K562 (cell line): ENCODE measurements at regions not wholly inside any gene's neighbourhood (a gene's known extent, or its start where the extent isn't known, plus 50 kb on each side); places are given as distances from the start of the nearest gene placed in this dataset.

Source experiments
- ATAC-seq: fragments of 200-7000 bp; cut with Tn5 transposase; 3 replicates; pipeline ENCODE4 v1.9.1; 2020; ENCODE audit warnings: moderate library complexity
- BruUV-seq: library from RNA; stranded (reverse); fragments of 400-500 nt; replicated peaks from 2 replicates; lab custom pipeline; 2021; lab: Mats Ljungman, UMichigan
- CTCF ChIA-PET: fragments of 300-600 bp; formaldehyde crosslinking; extraction: SDS; loops from one replicate; lab custom pipeline; 2021; ENCODE audit warnings: low intra/inter-chr PET ratio; lab: Yijun Ruan, JAX
- POLR2A ChIA-PET: fragments of 300-600, 350-650 bp; sonication (Branson Sonifier 250); formaldehyde crosslinking; extraction: SDS; loops from one replicate; lab custom pipeline; 2021; ENCODE audit warnings: antibody characterized with exemption, inconsistent platforms; lab: Yijun Ruan, JAX
- DNase-seq, 4 experiments: peaks; one replicate each; pipeline versions ENCODE4 v3.0.0 to v3.0.0-alpha.2; 2011 to 2018; ENCODE audit warnings: low spot score in 3 of 4, mixed read lengths in 3 of 4; ENCODE audit errors: extremely low read depth in 1 of 4
- FAIRE-seq: peaks from 2 replicates; lab custom pipeline; 2011; peaks lifted over from hg19 to GRCh38; lab: Jason Lieb, UNC
- H2AFZ ChIP-seq: 2 replicates; pipeline ENCODE4 v1.6.0; 2011; ENCODE audit warnings: low read depth, low read length, control low read depth, inconsistent platforms
- H3K27ac ChIP-seq: fragments of 200-600 bp; 3 replicates; pipeline ENCODE4 v1.8.0; 2011; ENCODE audit warnings: low read depth, mild to moderate bottlenecking, control low read depth, inconsistent platforms, low read length, moderate library complexity, mixed read lengths; ENCODE audit errors: extremely low read depth
- H3K27me3 ChIP-seq, 2 experiments: fragments of 300-600 bp in 1 of 2; 2 replicates in 1 of 2; 3 replicates in 1 of 2; pipeline versions ENCODE4 v1.6.0 to v1.8.0; 2011; ENCODE audit warnings: inconsistent platforms in 2 of 2, low read length in 2 of 2, mild to moderate bottlenecking in 1 of 2, mixed read lengths in 1 of 2, moderate library complexity in 1 of 2; ENCODE audit not compliant: control insufficient read depth in 2 of 2, insufficient read depth in 2 of 2
- H3K36me3 ChIP-seq: fragments of 300-600 bp; 3 replicates; pipeline ENCODE4 v1.8.0; 2011; ENCODE audit warnings: mild to moderate bottlenecking, low read length, inconsistent platforms; ENCODE audit not compliant: control insufficient read depth, insufficient read depth
- H3K4me1 ChIP-seq, 2 experiments: fragments of 200-600 bp in 1 of 2; replicated peaks in 1 of 2; 2 replicates in 1 of 2; 3 replicates in 1 of 2; pipeline versions ENCODE4 v1.5.1 to v1.8.0; 2011; ENCODE audit warnings: inconsistent platforms in 2 of 2, low read length in 2 of 2, mild to moderate bottlenecking in 1 of 2, mixed read lengths in 1 of 2, moderate library complexity in 1 of 2; ENCODE audit not compliant: control insufficient read depth in 2 of 2, insufficient read depth in 2 of 2
- H3K4me2 ChIP-seq: 2 replicates; pipeline ENCODE4 v1.6.1; 2011; ENCODE audit warnings: low read length, control low read depth, inconsistent platforms, mixed read lengths; ENCODE audit not compliant: insufficient read depth
- H3K4me3 ChIP-seq: fragments of 200-600 bp; sonication (generic), shearing (Covaris generic); 2 replicates; pipeline ENCODE4 v1.5.1; 2016; ENCODE audit warnings: control low read depth, inconsistent platforms
- H3K79me2 ChIP-seq: fragments of 200-600 bp; 3 replicates; pipeline ENCODE4 v1.8.0; 2011; ENCODE audit warnings: low read length, inconsistent platforms; ENCODE audit not compliant: control insufficient read depth, insufficient read depth
- H3K9ac ChIP-seq, 2 experiments: 2 replicates each; pipeline versions ENCODE4 v1.6.0 to v1.6.1; 2011; ENCODE audit warnings: low read depth in 2 of 2, low read length in 2 of 2, control low read depth in 1 of 2, inconsistent platforms in 1 of 2, mild to moderate bottlenecking in 1 of 2, mixed read lengths in 1 of 2; ENCODE audit not compliant: insufficient read depth in 1 of 2
- H3K9me1 ChIP-seq: one replicate; pipeline ENCODE4 v1.6.0; 2011; ENCODE audit warnings: inconsistent platforms, mild to moderate bottlenecking, low read length, moderate library complexity; ENCODE audit not compliant: control insufficient read depth, insufficient read depth
- H3K9me3 ChIP-seq: replicated peaks from 2 replicates; pipeline ENCODE4 v1.5.1; 2011; ENCODE audit warnings: low read depth, low read length, inconsistent platforms; ENCODE audit not compliant: control insufficient read depth, insufficient read depth
- H4K20me1 ChIP-seq: replicated peaks from 2 replicates; pipeline ENCODE4 v1.6.1; 2011; ENCODE audit warnings: low read length, inconsistent platforms, mixed read lengths; ENCODE audit not compliant: control insufficient read depth, insufficient read depth
- CREB1 ChIP-seq, 2 experiments: sonication (generic) in 1 of 2; formaldehyde crosslinking in 1 of 2; IDR thresholded peaks; 2 replicates each; pipeline versions ENCODE4 v1.6.1 to v1.8.0; 2012 to 2022; ENCODE audit warnings: inconsistent platforms in 1 of 2, mild to moderate bottlenecking in 1 of 2, missing genetic modification reagents in 1 of 2, moderate library complexity in 1 of 2
- HNRNPH1 ChIP-seq: fragments of 200-400 bp; formaldehyde crosslinking; optimal IDR thresholded peaks from 2 replicates; pipeline ENCODE3; 2017; ENCODE audit warnings: low read depth, mild to moderate bottlenecking, low read length, moderate library complexity
- IRF2 ChIP-seq: sonication (generic); formaldehyde crosslinking; IDR thresholded peaks from 2 replicates; pipeline ENCODE4 v1.8.1; 2022; ENCODE audit warnings: mild to moderate bottlenecking, missing genetic modification reagents
- KDM2B ChIP-seq: fragments of 250-450 bp; sonication (Bioruptor Pico); IDR thresholded peaks from 2 replicates; pipeline ENCODE4 v1.8.0; 2021; ENCODE audit warnings: mild to moderate bottlenecking, moderate library complexity
- MAFG ChIP-seq: fragments of 450-650 bp; conservative IDR thresholded peaks from 2 replicates; pipeline ENCODE4 v1.6.1; 2016; ENCODE audit warnings: missing genetic modification characterization, missing compliant biosample characterization
- MTA3 ChIP-seq: fragments of 450-650 bp; formaldehyde crosslinking; IDR thresholded peaks from 2 replicates; pipeline ENCODE4 v1.6.1; 2017; ENCODE audit warnings: mild to moderate bottlenecking, borderline replicate concordance
- NRF1 ChIP-seq, 2 experiments: fragments of 450-650 bp; IDR thresholded peaks in 1 of 2; conservative IDR thresholded peaks in 1 of 2; 2 replicates each; pipeline ENCODE4 v1.6.1; 2014; ENCODE audit warnings: mild to moderate bottlenecking in 2 of 2
- POLR2H ChIP-seq: IDR thresholded peaks from 2 replicates; pipeline ENCODE4 v1.6.1; 2016; ENCODE audit warnings: missing genetic modification characterization, low read depth, mild to moderate bottlenecking, control low read depth, missing compliant biosample characterization, moderate library complexity
- PRMT5 ChIP-seq: sonication (generic); formaldehyde crosslinking; IDR thresholded peaks from 2 replicates; pipeline ENCODE4 v1.5.0; 2020; ENCODE audit warnings: missing genetic modification reagents
- SMAD1 ChIP-seq: fragments of 150-350 bp; IDR thresholded peaks from 2 replicates; pipeline ENCODE4 v1.6.1; 2014; ENCODE audit warnings: low read length, low read depth; ENCODE audit not compliant: partially characterized antibody
- SMAD2 ChIP-seq: fragments of 150-350 bp; IDR thresholded peaks from 2 replicates; pipeline ENCODE4 v1.6.1; 2014; ENCODE audit warnings: low read depth, mild to moderate bottlenecking, low read length
- ZBTB2 ChIP-seq: fragments of 450-650 bp; IDR thresholded peaks from 2 replicates; pipeline ENCODE4 v1.6.1; 2016; ENCODE audit warnings: antibody characterized with exemption
- ZNF143 ChIP-seq: sonication (generic); formaldehyde crosslinking; IDR thresholded peaks from 2 replicates; pipeline ENCODE4 v1.9.0; 2022; ENCODE audit warnings: mild to moderate bottlenecking, missing genetic modification reagents
- ZNF146 ChIP-seq: IDR thresholded peaks from one replicate; pipeline ENCODE4 v1.6.1; 2018; ENCODE audit warnings: missing compliant biosample characterization; ENCODE audit not compliant: unreplicated experiment
- ZNF23 ChIP-seq: fragments of 250-450 bp; sonication (Bioruptor Pico); IDR thresholded peaks from 2 replicates; pipeline ENCODE4 v1.4.0; 2020; ENCODE audit warnings: mild to moderate bottlenecking
- ZNF384 ChIP-seq: IDR thresholded peaks from 2 replicates; pipeline ENCODE4 v1.6.1; 2012; ENCODE audit warnings: low read depth, low read length, improper control_type of control experiment
- WGBS: fragments of 100-300 bp; shearing (Covaris generic); methylation state at CpG from one replicate; pipeline ENCODE4 v1.1.6; 2016; ENCODE audit warnings: low coverage, mixed read lengths; ENCODE audit not compliant: insufficient coverage; ENCODE audit errors: missing lambda C conversion rate; 5-methylcytosine and 5-hydroxymethylcytosine counted together
- in situ Hi-C: fragments of 300-500 bp; cut with MboI; formaldehyde crosslinking; loops from 4 replicates; pipeline ENCODE4 v1.15.0; 2018; ENCODE audit warnings: inconsistent platforms, mixed read lengths
- intact Hi-C: fragments of 100-400 bp; cut with micrococcal nuclease; formaldehyde crosslinking; loops from 2 replicates; pipeline ENCODE4 v1.14.2; 2022
- TF ChIP-seq, protein P1 (sequence below): fragments of 250-450 bp; sonication (Bioruptor Pico); IDR thresholded peaks from 2 replicates; pipeline ENCODE4 v1.4.0; 2020
- TF ChIP-seq, protein P2 (sequence below): sonication (generic); formaldehyde crosslinking; IDR thresholded peaks from 2 replicates; pipeline ENCODE4 v1.8.0; 2023; ENCODE audit warnings: mild to moderate bottlenecking, missing genetic modification reagents

GRCh38 chr11:11072067-11072466 is 214.2 kb upstream of the ZBED5 start:
- WGBS, result 0% methylated on average over 3 of the region's 3 CpGs
- H4K20me1 ChIP-seq, result no peaks in the 10 kb centered on the region
- TF ChIP-seq SMAD2 (no peak), MAFG (tag) (no peak), KDM2B (no peak), POLR2H (tag) (no peak), ZNF23 (CRISPR knock-in tag) (no peak), ZNF146 (CRISPR knock-in tag) (no peak), NRF1 (conservative IDR thresholded peaks at IDR 0.05 in 1 of 2, IDR thresholded peaks at IDR 0.05 in 1 of 2) (no peak), IRF2 (CRISPR knock-in tag) (no peak), ZNF384 (no peak), CREB1 (IDR thresholded peaks at IDR 0.05) (no peak), CREB1 (CRISPR knock-in tag; IDR thresholded peaks at IDR 0.05) (no peak), SMAD1 (no peak), ZBTB2 (no peak), PRMT5 (CRISPR knock-in tag) (no peak), ZNF143 (CRISPR knock-in tag) (no peak), HNRNPH1 (no peak), MTA3 (no peak)
- TF ChIP-seq, protein P1, sequence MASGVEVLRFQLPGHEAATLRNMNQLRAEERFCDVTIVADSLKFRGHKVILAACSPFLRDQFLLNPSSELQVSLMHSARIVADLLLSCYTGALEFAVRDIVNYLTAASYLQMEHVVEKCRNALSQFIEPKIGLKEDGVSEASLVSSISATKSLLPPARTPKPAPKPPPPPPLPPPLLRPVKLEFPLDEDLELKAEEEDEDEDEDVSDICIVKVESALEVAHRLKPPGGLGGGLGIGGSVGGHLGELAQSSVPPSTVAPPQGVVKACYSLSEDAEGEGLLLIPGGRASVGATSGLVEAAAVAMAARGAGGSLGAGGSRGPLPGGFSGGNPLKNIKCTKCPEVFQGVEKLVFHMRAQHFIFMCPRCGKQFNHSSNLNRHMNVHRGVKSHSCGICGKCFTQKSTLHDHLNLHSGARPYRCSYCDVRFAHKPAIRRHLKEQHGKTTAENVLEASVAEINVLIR (CRISPR knock-in tag), result no peak
- TF ChIP-seq, protein P2, sequence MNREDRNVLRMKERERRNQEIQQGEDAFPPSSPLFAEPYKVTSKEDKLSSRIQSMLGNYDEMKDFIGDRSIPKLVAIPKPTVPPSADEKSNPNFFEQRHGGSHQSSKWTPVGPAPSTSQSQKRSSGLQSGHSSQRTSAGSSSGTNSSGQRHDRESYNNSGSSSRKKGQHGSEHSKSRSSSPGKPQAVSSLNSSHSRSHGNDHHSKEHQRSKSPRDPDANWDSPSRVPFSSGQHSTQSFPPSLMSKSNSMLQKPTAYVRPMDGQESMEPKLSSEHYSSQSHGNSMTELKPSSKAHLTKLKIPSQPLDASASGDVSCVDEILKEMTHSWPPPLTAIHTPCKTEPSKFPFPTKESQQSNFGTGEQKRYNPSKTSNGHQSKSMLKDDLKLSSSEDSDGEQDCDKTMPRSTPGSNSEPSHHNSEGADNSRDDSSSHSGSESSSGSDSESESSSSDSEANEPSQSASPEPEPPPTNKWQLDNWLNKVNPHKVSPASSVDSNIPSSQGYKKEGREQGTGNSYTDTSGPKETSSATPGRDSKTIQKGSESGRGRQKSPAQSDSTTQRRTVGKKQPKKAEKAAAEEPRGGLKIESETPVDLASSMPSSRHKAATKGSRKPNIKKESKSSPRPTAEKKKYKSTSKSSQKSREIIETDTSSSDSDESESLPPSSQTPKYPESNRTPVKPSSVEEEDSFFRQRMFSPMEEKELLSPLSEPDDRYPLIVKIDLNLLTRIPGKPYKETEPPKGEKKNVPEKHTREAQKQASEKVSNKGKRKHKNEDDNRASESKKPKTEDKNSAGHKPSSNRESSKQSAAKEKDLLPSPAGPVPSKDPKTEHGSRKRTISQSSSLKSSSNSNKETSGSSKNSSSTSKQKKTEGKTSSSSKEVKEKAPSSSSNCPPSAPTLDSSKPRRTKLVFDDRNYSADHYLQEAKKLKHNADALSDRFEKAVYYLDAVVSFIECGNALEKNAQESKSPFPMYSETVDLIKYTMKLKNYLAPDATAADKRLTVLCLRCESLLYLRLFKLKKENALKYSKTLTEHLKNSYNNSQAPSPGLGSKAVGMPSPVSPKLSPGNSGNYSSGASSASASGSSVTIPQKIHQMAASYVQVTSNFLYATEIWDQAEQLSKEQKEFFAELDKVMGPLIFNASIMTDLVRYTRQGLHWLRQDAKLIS (CRISPR knock-in tag), result no peak

More at GRCh38 chr11:11072067-11072466, 214.2 kb upstream of the ZBED5 start:
- H2AFZ ChIP-seq, result no peak overlapping the region
- H3K9me1 ChIP-seq, result no peaks in the 10 kb centered on the region
- no peaks in the 10 kb centered on the region for H3K9me3 ChIP-seq
- no TSS peak for BruUV-seq
- no peak overlapping the region for H3K9ac ChIP-seq
- DNase-seq (no peak), ATAC-seq (no peak), FAIRE-seq (no peak)
- no peak overlapping the region for H3K4me2 ChIP-seq
- no peak overlapping the region for H3K27ac ChIP-seq
- no peak overlapping the region for H3K4me3 ChIP-seq
- intact Hi-C loops, result no loop called here
- ChIA-PET CTCF (no interaction called here), POLR2A (interaction anchor here (0.6 kb wide), 1 partner anchor 214 kb away, joined by 3 read pairs; no protein-coding TSS in a partner anchor)
- H3K79me2 ChIP-seq, result no peaks in the 10 kb centered on the region
- in situ Hi-C loops, result no loop called here
- no peaks in the 10 kb centered on the region; a peak in 1 of 5 replicates for H3K4me1 ChIP-seq
- H3K27me3 ChIP-seq, result peaks cover 0 to 35% of the 10 kb centered on the region in 2 experiments; a peak in 3 of 5 replicates
- no peaks in the 10 kb centered on the region for H3K36me3 ChIP-seq
